ENCODE measurements at regions not wholly inside any gene's neighbourhood (a gene's known extent, or its start where the extent isn't known, plus 50 kb on each side); places are given as distances from the start of the nearest gene placed in this dataset.

GRCh38 chr16:48447428-48447827, 62.2 kb upstream of the SIAH1 start:
- DNase-seq (ENCODE audit: low spot score in 2 of 2): no peak

GRCh38 chr16:48446534-48446920, 61.3 kb upstream of the SIAH1 start:
- Mint-ChIP-seq H3K4me3 (no peak overlapping the region), H3K4me1 (no peaks in the 10 kb centered on the region), H3K27ac (no peak overlapping the region), H3K36me3 (no peaks in the 10 kb centered on the region), H3K9me3 (no peaks in the 10 kb centered on the region)
- ATAC-seq (no peak), DNase-seq (ENCODE audit: low spot score in 2 of 2) (no peak)

More at GRCh38 chr16:48447428-48447827, 62.2 kb upstream of the SIAH1 start:
- Mint-ChIP-seq H3K36me3 (no peaks in the 10 kb centered on the region), H3K4me3 (no peak overlapping the region), H3K27ac (no peak overlapping the region), H3K4me1 (no peaks in the 10 kb centered on the region), H3K9me3 (no peaks in the 10 kb centered on the region)
- ATAC-seq: no peak

GRCh38 chr16:48445782-48446533, 60.7 kb upstream of the SIAH1 start:
- H3K27ac Mint-ChIP-seq: no peak overlapping the region
- no peaks in the 10 kb centered on the region for H3K36me3 Mint-ChIP-seq

GRCh38 chr16:48444574-48444973, 59.4 kb upstream of the SIAH1 start:
- DNase-seq (ENCODE audit: low spot score in 2 of 2) (no peak), ATAC-seq (no peak)
- no peak overlapping the region for H3K27ac Mint-ChIP-seq
- H3K4me3 Mint-ChIP-seq: no peak overlapping the region
- no peaks in the 10 kb centered on the region for H3K9me3 Mint-ChIP-seq
- no peaks in the 10 kb centered on the region for H3K36me3 Mint-ChIP-seq
- H3K4me1 Mint-ChIP-seq: no peaks in the 10 kb centered on the region

More at GRCh38 chr16:48445782-48446533, 60.7 kb upstream of the SIAH1 start:
- ATAC-seq (no peak), DNase-seq (ENCODE audit: low spot score in 2 of 2) (no peak)
- no peak overlapping the region for H3K4me3 Mint-ChIP-seq
- H3K4me1 Mint-ChIP-seq: no peaks in the 10 kb centered on the region
- H3K9me3 Mint-ChIP-seq: no peaks in the 10 kb centered on the region

- ATAC-seq: no peak
- no peak overlapping the region for H3K4me3 Mint-ChIP-seq
- no peak overlapping the region for H3K27ac Mint-ChIP-seq
Observed at GRCh38 chr16:48442379-48442778, 57.2 kb upstream of the SIAH1 start.

GRCh38 chr16:48441863-48442279, 56.7 kb upstream of the SIAH1 start:
- no peak for ATAC-seq

More at GRCh38 chr16:48442379-48442778, 57.2 kb upstream of the SIAH1 start:
- DNase-seq (ENCODE audit: low spot score in 2 of 2): no peak
- Mint-ChIP-seq H3K9me3 (no peaks in the 10 kb centered on the region), H3K4me1 (no peaks in the 10 kb centered on the region), H3K36me3 (no peaks in the 10 kb centered on the region)

GRCh38 chr16:48441106-48441505, 55.9 kb upstream of the SIAH1 start:
- no peak for DNase-seq (ENCODE audit: low spot score in 2 of 2)
- Mint-ChIP-seq H3K4me1 (no peaks in the 10 kb centered on the region), H3K4me3 (no peak overlapping the region), H3K36me3 (no peaks in the 10 kb centered on the region), H3K9me3 (no peaks in the 10 kb centered on the region), H3K27ac (no peak overlapping the region)
- ATAC-seq: no peak

More at GRCh38 chr16:48441863-48442279, 56.7 kb upstream of the SIAH1 start:
- Mint-ChIP-seq H3K27ac (no peak overlapping the region), H3K36me3 (no peaks in the 10 kb centered on the region), H3K4me1 (no peaks in the 10 kb centered on the region), H3K4me3 (no peak overlapping the region), H3K9me3 (no peaks in the 10 kb centered on the region)
- no peak for DNase-seq (ENCODE audit: low spot score in 2 of 2)

GRCh38 chr16:48438414-48438813, 53.2 kb upstream of the SIAH1 start:
- Mint-ChIP-seq H3K9me3 (no peaks in the 10 kb centered on the region), H3K4me1 (peaks cover 15% of the 10 kb centered on the region), H3K4me3 (no peak overlapping the region), H3K27ac (no peak overlapping the region), H3K36me3 (no peaks in the 10 kb centered on the region)
- ATAC-seq: no peak
- no peak for DNase-seq (ENCODE audit: low spot score in 2 of 2)

- peaks cover 17% of the 10 kb centered on the region for H3K4me1 Mint-ChIP-seq
- H3K27ac Mint-ChIP-seq: no peak overlapping the region
- DNase-seq (ENCODE audit: low spot score in 2 of 2): no peak
- no peaks in the 10 kb centered on the region for H3K9me3 Mint-ChIP-seq
- H3K36me3 Mint-ChIP-seq: no peaks in the 10 kb centered on the region
- no peak overlapping the region for H3K4me3 Mint-ChIP-seq
- no peak for ATAC-seq
Observed at GRCh38 chr16:48435906-48436305, 50.7 kb upstream of the SIAH1 start.

GRCh38 chr16:48435318-48435680, 50.1 kb upstream of the SIAH1 start:
- H3K27ac Mint-ChIP-seq: peak overlapping the region; percentile 43

More at GRCh38 chr16:48435318-48435680, 50.1 kb upstream of the SIAH1 start:
- DNase-seq (ENCODE audit: low spot score in 2 of 2) (no peak), ATAC-seq (no peak)
- Mint-ChIP-seq H3K4me3 (no peak overlapping the region), H3K9me3 (no peaks in the 10 kb centered on the region), H3K36me3 (no peaks in the 10 kb centered on the region), H3K4me1 (peaks cover 17% of the 10 kb centered on the region)
